ENCODE measurements at regions not wholly inside any gene's neighbourhood (a gene's known extent, or its start where the extent isn't known, plus 50 kb on each side); places are given as distances from the start of the nearest gene placed in this dataset.

DNA sequence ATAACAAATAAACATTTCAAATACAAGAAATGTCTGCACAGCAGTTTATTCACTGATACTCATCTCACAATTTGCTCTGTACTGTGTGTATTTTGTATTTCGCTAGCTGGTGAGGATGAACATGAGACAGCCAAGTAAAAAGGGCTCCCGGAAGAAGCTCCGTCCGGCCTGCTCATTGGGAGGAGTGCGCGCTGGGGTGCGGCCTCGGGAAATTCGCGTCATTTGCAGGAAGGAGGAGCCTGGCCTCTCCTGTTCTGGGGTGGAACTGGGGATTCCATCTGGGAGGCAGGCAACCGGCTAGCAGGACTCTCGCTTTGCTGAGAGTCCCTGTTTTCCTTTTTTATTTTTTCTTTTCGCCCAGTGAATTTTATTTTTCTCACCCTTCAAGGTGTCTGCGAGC is 368.4 kb upstream of the TMEM132C start:
- TF ChIP-seq CTCF (IDR thresholded peaks at IDR 0.05) (no peak), EZH2 (IDR thresholded peaks at IDR 0.05; ENCODE audit: borderline replicate concordance, insufficient read depth, low read depth, low read length, poor library complexity, severe bottlenecking) (no peak)

All from B cell (primary cell).